ENCODE measurements at regions not wholly inside any gene's neighbourhood (a gene's known extent, or its start where the extent isn't known, plus 50 kb on each side); places are given as distances from the start of the nearest gene placed in this dataset.

DNA sequence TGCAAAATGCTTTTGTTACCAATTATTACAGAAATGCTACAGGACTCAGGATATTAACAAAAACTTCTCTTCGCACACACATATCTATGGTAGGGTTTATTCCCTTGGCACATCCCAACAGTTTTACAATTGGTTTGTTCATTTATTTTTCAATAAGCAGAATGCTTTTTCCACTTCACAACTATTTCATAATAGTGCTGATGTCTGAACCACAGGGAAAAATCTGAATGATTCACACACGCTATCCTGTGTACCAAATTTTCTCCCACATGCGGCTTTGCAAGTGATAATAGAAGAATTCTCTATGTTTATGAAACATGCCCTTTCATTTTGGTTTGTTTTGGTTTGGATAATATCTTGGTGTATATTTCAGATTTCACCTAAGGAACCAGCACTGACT is 725.7 kb upstream of the TENM3 start:
- no peak for DNase-seq

- no peak for DNase-seq
These were observed 722.4 kb upstream of the TENM3 start for GRCh38 chr4:181520790-181521189.

DNA sequence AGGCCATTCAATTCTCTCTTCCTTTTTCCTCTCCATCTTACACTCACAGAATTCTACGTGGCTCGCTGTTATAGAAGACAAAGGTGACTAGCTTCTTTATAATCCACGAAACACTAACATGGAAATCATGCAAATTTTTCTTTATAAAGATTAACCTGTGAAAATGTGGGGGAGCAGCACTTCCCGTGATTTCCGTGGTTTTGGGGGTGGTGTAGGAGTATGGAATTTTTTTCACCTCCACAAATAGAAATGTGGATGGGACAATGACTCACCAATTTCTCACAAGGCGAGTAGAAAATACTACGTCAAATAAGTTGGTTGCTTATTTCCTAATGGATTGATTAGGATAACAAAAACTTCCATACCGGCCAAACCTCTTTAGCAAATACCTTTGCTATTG is 719.2 kb upstream of the TENM3 start:
- no peak for DNase-seq

DNA sequence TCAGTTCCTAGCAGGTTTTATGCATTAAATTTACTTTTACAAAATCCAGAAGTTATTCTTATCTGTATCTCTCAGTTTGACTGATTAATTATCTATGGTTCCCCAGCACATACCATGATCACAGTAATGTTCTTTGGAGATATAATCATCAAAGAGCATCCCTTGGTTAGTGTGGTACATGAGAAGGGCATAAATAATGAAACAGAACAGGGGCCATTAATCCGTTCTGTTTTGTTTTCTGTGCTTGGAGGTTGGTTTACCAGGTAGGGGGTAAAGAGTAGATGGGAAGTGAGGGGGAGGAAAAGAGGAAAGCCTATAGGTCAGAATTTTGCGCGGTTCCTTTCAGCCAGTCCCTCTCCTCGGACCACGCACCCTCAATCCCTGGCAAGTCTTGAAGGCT is 718.7 kb upstream of the TENM3 start:
- DNase-seq = no peak

GRCh38 chr4:181525634-181526033 is 717.6 kb upstream of the TENM3 start:
- no peak for DNase-seq

GRCh38 chr4:181528570-181529184 is 714.5 kb upstream of the TENM3 start:
- DNase-seq = no peak

- DNase-seq = no peak
These were observed 713.7 kb upstream of the TENM3 start for GRCh38 chr4:181529537-181529936.

GRCh38 chr4:181536196-181536746 is 706.9 kb upstream of the TENM3 start:
- no peak for DNase-seq

DNA sequence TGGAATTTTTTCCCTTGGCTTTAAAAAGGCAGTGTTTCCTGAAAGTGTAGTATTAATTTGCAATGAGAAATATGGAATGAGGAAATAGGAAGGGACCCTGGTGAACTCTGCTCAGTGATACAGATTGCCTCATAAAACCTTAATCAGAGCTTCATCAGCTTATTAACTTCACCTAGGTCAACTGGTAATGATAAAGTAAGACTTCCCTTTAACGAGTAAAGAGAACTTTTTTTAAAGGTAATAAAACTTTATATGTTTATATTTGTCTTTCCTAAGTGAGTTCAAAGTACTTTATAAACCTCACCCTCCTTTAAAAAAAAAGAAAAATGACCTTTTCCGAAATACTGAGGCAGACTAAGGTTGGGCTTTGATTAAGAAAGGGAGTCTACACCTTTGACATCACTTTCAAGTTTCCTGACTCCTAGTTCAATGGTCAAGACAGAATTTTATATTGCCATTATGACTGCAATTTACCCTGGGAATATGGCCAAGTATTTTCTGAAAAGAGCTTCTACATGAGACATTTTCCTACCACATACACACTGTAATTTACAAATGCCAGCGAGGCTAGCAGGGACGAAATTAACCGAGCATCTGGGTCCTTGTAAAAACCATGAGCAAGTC is 706.3 kb upstream of the TENM3 start:
- no peak for DNase-seq

- no peak for DNase-seq
These were observed 704.8 kb upstream of the TENM3 start for GRCh38 chr4:181538431-181538830.

DNA sequence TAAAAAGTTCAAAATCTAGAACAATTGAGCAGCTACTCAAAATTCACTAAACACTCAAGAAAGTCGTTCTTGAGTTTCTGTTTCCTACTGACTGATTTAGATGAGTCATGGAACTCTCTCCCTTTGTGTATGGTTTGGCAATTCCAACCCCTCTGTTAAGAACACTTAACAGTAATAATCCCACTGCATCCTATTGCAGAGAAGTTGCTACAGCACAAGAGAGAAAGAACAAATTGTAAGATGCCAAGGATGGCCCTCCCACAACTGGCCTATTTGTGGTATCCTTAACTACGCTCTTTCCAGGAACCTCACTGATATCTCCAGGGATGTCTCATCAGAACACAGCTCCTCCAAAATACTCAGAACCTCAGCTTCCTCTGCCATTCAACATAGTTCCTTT is 701.8 kb upstream of the TENM3 start:
- DNase-seq = no peak

DNA sequence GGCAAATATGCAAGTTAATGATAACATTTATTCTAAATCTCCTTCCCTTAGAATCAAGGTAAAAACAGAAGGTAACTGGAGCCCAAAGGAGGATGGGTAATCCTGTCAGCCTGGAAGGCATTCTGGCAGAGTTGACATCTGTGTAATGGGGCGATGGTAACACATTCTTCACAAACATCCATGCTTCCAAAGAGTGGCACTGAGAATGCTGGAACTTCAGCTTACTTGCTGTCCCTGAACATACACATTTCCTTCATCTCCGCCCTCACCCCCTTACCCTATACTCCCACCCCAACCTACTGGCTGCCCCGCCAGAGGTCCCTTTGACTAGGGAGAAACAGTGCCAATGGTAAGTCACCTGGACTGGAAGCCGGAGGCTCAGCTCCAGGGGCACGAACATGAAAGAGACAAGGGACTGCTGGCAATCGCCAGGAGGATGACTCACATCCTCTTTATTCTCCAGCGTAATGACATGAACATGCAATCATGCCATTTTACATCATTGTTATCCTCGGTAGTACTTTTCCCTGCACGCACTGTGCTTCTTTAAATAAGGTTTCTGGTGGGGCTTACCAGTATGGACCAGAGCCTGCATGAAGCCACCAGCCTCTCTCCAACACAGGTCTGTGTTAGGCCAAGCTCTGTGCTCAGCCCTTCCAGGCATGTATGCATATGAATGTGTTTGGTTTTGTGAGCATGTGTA is 694.2 kb upstream of the TENM3 start:
- no peak for DNase-seq

- DNase-seq = no peak
These were observed 693.5 kb upstream of the TENM3 start for GRCh38 chr4:181549576-181550188.

DNA sequence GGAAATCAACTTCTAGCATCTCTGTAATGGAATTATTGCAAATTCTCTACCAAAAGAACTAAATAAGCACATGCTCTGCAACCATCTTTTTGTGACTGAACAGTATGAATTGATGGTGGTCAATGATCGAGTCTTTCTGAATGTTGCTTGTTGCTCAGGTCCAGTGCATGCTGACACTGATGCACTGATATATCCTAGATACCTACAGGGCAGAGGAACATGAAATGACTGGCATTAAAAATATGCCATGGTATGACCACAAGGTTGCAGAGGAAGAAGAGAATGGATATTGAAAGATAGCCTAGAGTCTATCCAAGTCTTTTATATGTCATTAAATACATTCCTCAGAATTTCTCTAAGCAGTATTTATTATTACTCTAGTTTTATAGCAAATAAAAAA is 692.8 kb upstream of the TENM3 start:
- no peak for DNase-seq

- DNase-seq = no peak
These were observed 683.6 kb upstream of the TENM3 start for GRCh38 chr4:181559637-181560036.

DNA sequence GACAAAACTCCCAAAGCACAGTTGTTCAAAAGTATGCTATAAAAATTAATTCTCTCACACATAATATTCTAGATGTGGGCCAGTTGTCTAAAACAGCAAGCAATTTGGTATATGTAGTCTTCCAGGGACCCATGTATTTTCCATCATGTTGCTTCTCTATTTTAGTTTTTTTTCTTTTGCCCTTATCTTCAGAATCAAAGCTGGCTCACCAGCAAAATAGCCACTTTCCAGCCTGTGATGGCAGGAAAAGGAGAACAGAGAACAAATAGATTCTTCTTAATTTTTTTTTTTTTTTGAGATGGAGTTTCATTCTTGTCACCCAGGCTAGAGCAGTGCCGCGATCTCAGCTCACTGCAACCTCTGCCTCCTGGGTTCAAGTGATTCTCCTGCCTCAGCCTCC is 680.8 kb upstream of the TENM3 start:
- DNase-seq = no peak

- DNase-seq = no peak
These were observed 678.6 kb upstream of the TENM3 start for GRCh38 chr4:181564625-181565024.

DNA sequence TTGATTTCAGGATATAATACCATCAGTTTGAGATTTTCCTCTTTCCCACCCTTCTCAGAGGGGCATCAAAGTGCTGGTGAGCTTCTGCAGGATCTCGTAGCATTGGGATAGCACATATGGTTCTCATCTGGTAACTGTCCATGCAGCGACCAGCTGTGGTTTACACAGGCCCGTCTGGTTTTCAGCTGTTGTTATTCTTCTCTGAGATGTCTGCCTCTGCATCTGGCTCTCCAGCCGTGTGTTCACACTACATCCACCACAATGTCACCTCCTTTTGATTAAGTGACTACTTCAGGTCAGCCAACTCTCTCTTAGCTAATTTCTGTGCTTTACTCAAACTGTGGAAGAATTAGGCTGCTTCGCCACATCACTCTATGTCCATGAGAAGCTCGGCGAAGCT is 676.7 kb upstream of the TENM3 start:
- no peak for DNase-seq

- DNase-seq = no peak
These were observed 673.6 kb upstream of the TENM3 start for GRCh38 chr4:181569553-181569952.

DNA sequence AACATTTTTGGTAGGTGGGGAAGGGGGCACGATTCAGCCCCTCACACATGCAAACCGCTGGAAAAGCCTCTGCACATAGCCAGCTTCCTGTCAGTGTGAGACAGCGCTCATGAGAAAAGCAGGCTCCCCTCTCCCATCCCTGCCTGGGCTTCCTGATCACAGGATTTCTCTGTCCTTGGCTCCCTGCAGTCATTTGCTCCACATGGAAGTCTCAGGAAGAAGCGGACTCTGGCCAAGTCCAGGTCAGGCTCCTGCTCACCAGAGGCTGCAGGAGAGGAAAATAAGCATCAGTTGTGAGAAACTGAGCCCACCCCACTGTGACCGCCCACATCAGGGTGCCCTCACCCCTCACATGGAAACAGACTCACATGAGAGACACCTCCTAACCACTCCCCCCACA is 664.3 kb upstream of the TENM3 start:
- DNase-seq = no peak

GRCh38 chr4:181579486-181579885 is 663.7 kb upstream of the TENM3 start:
- no peak for DNase-seq

GRCh38 chr4:181581983-181582382 is 661.2 kb upstream of the TENM3 start:
- DNase-seq = no peak

DNA sequence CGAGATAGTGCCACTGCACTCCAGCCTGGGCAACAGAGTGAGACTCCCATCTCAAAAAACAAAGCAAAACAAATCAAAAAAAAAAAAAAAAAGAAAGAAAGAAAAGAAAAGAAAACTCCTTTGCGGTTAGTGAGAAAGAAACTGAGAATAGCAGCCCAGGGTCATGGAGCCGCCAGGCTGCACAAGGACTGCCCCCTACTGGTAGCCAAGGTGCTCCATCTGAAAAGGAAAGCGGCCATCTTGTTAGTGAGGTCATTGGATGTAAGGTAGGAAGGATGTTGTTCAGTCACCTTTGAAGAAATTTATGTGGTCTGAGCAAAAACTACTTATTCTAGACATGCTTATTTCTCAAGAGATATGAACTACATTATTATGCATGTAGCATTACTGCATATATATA is 660.6 kb upstream of the TENM3 start:
- no peak for DNase-seq

All from activated naive CD4-positive, alpha-beta T cell (primary cell).